KBM-7 (cell line): ENCODE measurements at regions not wholly inside any gene's neighbourhood (a gene's known extent, or its start where the extent isn't known, plus 50 kb on each side); places are given as distances from the start of the nearest gene placed in this dataset.

ENCODE experiments used
- DNase-seq: peaks from one replicate; pipeline ENCODE4 v3.0.0-alpha.2; 2015
- in situ Hi-C: fragments of 300-500 bp; cut with MboI; formaldehyde crosslinking; loops from 2 replicates; pipeline ENCODE4 v1.14.3; 2020; ENCODE audit warnings: low sequenced_read_pairs, low pct_unique_long_range_greater_than_20kb, mixed read lengths

DNA sequence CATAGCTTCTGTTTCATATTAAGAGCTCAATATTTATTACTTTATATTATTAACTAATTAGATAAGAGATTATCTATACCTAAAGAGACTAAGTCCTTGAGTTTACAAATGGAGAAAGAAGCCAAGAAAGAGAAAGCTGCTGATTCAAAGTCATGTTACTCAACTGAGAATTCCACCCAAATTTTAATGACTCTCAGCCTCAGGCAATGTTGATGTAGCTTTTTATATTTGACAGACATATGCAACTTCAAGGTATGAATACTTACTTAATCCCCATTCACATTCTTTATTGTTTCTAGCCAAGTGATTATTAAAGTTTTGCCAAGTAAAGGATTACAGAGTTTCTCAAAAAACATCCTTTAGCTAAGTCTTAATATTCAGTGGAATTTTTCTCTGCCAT, 527.5 kb upstream of the NMUR2 start:
- no peak for DNase-seq
- in situ Hi-C loops = no loop called here

DNA sequence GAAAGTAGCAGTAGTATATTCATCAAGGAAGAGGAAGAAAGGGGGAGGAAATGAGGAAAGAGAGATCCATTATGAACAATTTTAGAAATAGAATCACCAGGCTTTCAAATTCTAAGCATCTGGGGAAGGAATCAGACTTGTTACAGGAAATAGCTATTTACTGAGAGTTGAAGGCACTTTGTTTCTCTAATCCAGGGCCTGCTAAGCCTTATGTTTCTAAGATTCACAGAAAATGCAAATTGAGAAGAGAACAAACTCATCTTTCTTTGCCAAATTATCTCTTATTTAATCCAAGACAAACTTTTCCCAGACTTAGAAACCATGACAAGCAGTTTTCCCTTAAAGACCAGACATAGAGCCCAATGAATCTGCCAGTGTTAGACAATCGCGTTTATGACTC, 528.0 kb upstream of the NMUR2 start:
- DNase-seq = no peak

DNA sequence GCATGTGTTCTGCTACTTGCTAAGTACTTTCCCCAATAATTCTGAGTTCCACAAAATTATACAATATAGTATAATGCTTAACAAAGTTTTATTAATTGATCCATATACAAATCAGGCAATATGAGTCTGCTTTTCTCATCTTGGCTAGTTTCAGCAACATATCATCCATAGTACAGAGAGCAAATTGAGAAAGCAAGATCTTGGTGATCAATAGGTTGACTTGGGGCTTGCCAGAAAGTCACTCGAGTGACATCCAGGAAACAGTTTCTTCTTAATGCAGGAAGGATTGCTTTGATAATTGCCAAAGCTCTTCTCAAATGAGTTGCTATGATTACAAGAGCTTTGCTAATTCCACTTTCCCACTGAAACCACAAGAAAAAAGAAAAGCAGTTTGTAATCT, 533.6 kb upstream of the NMUR2 start:
- no peak for DNase-seq
- in situ Hi-C loops = no loop called here

More for the DNA sequence above, 528.0 kb upstream of the NMUR2 start:
- in situ Hi-C loops = no loop called here

DNA sequence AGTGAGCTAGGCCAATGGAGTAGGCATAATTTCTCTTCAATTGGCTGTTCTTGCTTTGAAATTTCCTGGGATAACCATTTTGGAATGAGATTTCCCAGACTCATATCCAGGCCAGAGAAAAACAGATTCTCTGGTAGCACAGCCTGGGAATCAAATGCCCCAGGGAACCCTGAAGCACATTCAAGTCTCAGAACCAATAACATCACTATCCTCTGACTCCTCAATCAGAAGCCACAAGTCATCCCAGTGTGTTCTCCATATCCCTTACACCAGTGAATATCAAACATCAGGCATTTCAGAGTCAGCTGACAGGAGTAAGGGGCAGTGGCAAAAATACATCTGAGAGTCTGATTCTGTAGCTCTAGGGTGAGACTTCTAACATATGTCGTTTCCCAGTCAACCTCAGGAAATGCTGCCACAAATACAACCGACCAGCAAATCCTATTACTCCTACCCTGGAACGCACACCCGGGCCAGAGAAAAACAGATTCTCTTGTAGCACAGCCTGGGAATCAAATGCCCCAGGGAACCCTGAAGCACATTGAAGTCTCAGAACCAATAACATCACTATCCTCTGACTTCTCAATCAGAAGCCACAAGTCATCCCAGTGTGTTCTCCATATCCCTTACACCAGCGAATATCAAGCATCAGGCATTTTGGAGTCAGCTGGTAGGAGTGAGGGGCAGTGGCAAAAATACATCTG, 537.7 kb upstream of the NMUR2 start:
- in situ Hi-C loops = no loop called here

DNA sequence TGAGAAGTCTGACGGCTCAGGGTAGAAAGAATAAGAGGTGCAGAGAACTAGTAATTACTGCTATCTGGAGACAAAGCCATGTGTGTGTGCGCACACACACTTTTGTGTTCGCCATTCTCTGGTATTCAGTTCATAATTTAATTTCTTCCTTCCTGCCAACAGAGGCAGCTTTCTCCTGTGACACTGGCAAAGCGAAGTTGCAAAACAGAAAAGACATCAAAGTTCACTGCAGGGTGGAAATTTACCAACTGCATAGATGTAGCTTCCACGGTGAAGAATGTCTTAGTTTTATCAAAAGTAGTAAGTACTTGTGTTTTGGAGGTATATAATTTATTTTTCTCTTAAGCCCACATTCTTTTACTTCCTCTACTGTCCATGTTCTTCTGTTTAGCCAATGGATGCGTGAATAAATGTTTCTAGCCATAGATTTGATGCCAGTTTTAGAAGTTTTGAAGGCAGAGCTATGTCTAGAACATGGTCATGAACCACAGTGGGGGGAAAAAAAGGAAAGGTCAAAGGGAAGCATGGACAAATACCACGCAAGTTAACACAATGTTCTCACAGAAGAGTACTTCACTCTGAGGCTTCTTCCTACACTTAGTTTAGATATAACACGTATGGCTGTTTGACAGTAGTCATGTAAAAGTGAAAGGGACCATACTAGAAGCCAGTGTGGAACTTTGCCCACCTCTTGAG, 536.5 kb upstream of the GRIA1 start:
- in situ Hi-C loops = no loop called here

More for the DNA sequence above, 537.7 kb upstream of the NMUR2 start:
- no peak for DNase-seq

DNA sequence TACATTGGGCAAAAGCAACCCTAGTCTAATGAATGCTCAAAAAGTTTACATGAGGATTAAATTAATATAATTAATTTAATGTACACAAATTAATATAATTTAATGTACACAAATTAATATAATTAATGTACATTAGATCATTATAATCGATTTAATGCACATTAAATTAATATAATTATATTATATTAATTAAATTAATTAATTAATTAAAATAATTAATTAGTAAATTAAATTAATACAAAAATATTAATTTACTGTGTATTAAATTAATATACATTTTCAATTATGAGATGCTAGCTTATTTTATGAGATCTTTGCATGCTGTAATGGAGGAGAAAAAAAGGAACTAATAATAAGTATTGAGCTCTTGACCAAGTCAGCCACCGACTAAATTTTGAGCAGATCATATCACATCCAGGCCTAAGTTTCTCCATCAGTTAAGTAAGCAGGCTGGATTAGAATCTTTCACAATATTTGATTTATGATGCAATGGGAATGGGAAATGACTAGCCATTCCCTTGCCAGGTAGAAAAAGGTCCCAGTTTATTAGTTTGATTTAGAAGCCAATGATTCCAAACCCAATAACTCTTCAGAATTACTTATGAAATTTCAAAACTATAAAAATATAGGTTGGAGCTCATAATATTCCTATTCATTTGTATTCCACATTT, 533.4 kb upstream of the GRIA1 start:
- in situ Hi-C loops = no loop called here
- no peak for DNase-seq

More for the DNA sequence above, 536.5 kb upstream of the GRIA1 start:
- DNase-seq = no peak

DNA sequence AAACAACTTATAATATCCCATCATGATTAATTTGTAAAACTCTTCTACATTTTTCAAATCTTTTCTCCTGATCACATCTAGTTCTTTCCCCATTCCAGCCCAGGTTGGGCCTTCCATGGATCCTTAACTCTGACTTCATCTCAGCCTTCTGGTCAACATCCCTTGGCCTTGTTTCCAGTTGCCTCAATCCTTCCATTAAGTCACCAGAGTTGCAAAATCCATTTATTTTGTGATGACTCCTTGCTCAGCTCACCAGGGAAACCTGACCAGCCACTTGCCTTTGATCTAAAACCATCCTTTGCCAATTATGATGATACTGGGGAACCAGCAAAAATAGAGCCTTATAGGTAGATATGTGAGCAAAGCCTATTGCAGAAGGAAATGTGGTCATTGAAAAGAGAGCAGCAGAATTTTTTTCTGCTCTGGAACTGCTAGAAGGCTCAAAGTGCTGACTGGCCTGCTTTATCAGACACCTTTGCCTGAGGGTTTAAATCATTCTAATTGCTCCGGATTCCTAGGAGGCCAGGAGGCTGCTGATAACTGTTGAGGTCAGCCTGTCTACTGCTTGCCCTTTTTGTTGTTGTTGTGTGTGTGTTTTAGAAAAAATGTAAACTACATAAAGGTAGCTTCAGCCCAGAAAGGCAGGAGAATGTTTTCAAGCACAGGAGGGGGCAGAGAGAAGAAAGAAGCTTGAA, 512.2 kb upstream of the GRIA1 start:
- no peak for DNase-seq
- in situ Hi-C loops = no loop called here

DNA sequence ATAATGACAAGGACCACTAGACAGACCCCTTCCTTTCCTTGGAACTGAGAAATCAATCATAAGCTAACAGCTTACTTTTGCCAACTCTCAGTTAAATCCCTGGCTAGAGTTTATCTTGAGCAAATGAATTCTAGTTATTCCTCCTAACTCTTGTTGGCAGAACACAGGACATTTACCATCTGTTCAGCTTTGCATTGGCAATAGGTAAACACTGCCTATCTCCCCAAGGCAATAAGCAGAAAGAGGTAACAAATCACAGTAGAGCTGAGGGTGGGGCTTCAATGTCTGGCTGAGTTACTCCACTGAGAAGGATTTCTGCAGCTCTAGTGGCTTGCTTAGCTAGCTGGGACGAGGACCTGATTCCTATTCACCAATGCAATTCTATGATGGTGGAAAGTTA, 503.3 kb upstream of the GRIA1 start:
- in situ Hi-C loops = no loop called here
- no peak for DNase-seq

DNA sequence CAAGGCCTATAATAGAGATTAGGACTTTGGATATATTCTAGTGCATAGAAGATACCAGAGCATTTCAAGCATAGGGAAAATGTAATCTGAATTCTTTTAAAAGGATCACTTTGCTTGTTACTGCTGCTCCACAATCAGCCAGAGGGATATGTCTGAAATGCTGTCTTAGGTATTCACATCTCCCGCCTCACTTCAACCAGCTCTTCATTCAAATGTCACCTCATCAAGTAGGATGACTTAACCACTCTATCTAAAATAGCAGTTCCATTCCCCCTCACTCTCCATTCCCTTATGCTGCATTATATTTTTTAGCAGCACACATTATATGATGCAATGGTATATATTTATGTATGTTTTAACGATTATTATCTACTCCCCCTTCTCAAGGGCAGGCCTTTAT, 500.3 kb upstream of the GRIA1 start:
- in situ Hi-C loops = no loop called here

DNA sequence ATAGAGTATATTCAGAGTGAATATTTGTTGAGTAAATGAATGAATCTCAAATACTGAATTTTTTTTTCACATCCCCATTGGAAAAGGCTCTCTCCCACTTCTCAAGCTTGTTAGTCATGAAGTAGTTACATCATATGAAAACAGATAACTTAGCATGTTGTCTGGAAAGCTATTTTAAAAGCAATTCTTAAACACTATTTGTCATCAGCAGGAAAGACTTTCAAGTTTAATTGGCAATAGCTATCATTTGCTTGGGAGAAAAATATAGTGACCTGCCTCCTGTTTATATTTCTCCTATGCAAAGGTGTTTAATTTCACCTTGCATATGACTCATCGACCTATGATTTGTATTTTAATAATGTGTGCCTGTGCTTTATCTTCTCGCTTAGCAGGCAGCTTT, 499.8 kb upstream of the GRIA1 start:
- in situ Hi-C loops = no loop called here
- DNase-seq = no peak

More for the DNA sequence above, 500.3 kb upstream of the GRIA1 start:
- DNase-seq = no peak

DNA sequence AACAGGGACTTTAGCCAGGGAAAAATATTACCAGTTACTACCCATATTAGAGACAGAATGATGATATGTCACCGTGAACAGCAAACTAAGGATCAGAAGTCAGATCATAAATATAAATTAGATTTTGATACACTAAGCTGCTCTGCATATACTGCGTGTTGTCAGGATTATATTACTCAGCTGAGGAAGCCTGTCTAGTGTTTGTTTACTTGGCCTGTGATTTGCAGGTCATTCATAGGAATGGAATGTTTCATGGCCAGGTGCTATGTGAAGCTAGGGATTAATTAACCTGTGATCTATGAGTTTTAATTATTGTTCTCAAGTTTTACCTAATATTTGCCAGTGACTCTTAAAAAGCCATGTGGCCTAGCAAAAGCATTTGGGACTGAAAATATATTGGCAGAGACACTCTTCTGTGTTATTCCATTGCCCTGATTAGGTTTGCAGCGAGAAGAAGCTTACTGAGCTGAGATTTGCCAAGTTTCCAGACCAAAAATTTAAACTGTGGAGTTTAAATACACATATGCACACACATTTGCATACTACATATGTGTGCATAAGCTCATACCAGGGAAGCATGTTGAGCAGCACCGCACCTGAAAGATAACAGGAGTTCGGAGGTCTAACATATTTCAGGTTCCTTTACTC, 496.3 kb upstream of the GRIA1 start:
- in situ Hi-C loops = no loop called here
- no peak for DNase-seq

DNA sequence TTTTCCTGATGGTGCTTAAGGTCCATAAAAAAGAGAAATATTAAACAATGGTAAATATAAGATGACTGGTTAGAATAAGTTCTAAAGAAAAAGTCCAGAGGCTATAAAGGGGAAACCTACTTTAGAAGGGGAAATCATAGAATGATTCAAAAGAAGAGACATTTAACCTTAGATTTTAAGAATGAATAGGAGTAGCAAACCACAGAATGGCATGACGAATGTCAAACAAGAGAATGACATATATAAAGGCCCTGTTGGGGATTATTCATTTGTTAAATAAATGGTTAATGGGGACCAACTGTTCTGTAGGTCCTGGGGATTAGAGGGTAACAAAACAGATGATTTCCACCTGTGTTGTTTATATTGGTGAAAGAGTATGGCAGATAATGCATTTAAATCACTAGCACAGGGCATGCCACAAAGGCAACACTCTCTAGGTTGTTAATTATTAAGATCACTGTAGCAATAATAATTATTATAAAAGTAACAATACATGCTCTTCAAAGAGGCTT, 495.2 kb upstream of the GRIA1 start:
- in situ Hi-C loops = no loop called here

DNA sequence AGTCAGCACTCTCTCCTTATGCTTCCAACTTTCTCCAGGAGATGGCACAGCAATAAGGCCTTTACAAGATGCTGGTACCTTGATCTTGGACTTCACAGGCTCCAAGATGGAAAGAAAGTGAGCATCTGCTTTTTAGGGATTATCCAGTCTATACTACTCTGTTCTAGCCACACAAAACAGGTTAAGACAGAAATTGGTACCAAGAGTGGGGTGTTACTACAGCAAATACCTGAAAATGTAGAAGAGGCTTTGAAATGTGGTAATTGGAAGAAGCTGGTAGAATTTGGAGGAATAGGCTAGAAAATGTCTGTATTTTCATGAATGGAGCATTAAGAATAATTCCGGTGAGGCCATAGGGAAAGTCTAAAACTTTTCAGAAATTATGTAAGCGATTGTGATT, 484.8 kb upstream of the GRIA1 start:
- in situ Hi-C loops = no loop called here
- DNase-seq = no peak

More for the DNA sequence above, 495.2 kb upstream of the GRIA1 start:
- DNase-seq = no peak

DNA sequence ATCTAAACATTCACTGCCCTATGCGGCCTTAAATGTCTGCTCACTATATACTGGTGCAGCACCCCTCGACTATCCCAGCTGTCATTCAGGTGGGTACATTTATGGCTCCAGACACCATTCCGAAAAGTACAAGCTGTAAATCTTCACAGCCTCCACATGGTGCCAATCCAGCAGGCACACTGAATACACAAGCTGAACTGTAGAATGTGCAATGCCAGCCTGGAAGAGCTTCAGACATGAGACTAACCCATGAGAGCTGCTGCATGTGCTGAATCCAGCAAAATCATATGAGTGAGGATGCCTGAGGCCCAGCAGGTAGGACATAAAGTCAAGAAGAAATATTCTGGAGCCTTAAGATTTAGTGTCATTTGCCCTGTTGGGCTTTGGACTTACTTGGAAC, 483.8 kb upstream of the GRIA1 start:
- DNase-seq = no peak
- in situ Hi-C loops = no loop called here

DNA sequence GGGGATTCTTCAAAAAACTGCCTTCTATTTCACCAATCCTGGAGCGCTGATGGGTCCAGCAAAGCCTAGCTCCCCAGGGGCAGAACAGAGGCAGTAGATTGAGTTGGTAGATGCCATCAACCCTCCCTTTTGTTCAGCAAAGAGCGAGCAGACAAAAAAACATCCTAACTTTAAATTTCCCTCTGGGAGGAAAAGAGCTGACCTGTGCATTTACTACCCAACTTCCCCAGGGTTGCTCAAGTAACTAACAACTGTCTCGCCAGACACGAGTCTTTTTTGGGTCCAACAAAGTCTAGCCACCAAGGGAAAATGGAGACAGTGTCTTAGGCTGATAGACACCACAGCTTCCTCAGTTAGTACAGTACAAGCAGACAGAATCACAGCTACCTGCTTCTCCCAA, 476.3 kb upstream of the GRIA1 start:
- in situ Hi-C loops = no loop called here
- DNase-seq = no peak

DNA sequence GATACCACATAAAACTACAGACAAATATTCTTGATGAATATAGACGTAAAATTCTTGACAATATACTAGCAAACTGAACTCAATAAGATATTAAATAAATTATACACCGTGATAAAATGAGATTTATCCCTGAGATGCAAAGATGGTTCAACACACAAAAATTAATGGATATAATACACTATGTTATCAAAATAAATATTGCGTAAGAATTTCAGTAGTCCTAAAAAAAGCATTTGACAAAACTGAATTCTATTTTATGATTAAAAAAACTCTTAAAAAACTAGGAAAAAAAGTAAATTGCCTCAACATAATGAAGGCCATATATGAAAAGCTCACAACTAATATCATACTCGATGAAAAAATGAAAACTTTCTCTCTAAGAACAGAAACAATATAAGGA, 472.3 kb upstream of the GRIA1 start:
- in situ Hi-C loops = no loop called here
- DNase-seq = no peak

DNA sequence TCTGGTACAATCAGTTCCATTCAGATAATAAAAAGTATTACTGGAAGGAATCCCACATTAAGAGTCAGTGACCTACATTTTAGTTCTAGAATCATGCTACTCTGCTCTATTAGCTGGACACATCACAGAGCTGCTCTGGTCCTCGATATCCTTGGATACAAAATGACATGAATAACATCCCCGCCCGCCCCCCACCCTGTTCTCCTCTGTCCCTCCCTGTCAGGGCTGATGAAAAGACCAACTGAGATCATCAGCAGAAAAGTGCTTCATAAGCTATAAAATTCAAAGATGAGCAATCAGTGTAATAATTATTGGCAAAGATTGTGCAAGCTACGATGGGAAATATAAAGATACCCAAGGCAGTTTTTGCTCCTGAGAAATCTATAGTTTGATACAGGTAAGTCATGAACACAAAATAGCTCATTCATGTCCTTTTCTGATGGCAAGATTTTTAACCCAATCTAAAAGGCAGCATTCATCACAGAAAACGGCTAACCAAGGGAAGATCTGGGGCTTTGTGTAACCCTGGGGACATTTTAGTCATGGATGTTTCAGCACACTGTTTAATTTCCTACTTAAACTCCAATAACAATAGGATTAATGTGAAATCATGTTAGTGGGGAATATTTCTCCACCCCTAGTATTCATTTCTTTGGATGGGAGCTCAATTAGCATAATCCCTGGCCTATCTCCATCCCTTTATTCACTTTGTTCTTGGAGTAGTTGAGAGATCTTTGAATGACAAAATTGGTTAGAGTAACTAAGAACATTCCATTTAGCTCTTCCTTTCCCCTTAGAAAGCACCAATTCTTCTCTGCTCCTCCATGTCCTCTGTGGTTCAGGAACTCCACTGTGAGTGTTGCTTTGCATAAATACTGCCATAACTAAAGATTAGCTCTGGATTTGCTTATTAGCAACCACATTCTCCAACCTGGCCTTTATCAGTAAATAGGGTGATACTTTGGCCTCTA, 459.4 kb upstream of the GRIA1 start:
- DNase-seq = no peak

DNA sequence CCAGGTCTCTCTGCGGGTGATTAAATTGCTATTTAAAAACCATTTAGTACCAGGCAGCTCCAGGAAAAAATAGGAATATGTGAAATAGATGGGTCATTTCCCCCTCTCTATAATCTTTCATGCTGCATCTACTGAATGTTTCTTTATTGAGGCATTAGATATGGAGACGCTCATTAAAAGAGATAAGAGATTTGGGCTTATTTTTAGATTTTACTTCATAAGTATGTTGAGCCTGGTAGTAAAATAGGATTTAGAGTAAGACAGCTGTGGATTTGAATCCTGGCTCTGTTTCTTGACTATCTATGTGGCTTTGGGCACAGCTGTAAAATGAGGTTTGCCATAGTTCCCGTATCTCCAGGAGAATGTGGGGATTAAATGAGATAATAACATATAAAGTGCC, 451.0 kb upstream of the GRIA1 start:
- in situ Hi-C loops = no loop called here
- DNase-seq = no peak

More for the DNA sequence above, 459.4 kb upstream of the GRIA1 start:
- in situ Hi-C loops = no loop called here
